HT1080 (cell line): ENCODE measurements at regions not wholly inside any gene's neighbourhood (a gene's known extent, or its start where the extent isn't known, plus 50 kb on each side); places are given as distances from the start of the nearest gene placed in this dataset.
"Not testable (repeated sequence)": the region's sequence is repeated elsewhere in the genome, so short reads cannot be mapped to it uniquely, and the experiment has no call there.

Experiments
- DNase-seq: peaks from one replicate; pipeline ENCODE4 v3.0.0-alpha.2; 2015; ENCODE audit warnings: low read depth

GRCh38 chr3:59506191-59506590 lies 456.4 kb upstream of the CFAP20DC start:
- DNase-seq = no peak

GRCh38 chr3:59503441-59503840 lies 453.6 kb upstream of the CFAP20DC start:
- no peak for DNase-seq

- DNase-seq = peak; percentile 82
These were observed 453.0 kb upstream of the CFAP20DC start for GRCh38 chr3:59502806-59503205.

- no peak for DNase-seq
These were observed 450.1 kb upstream of the CFAP20DC start for GRCh38 chr3:59499954-59500353.

- no peak for DNase-seq
These were observed 449.2 kb upstream of the CFAP20DC start for GRCh38 chr3:59499000-59499399.

GRCh38 chr3:59496250-59496649 lies 446.4 kb upstream of the CFAP20DC start:
- DNase-seq = no peak

- not testable (repeated sequence) for DNase-seq
These were observed 445.1 kb upstream of the CFAP20DC start for GRCh38 chr3:59494969-59495368.

GRCh38 chr3:59486520-59486919 lies 436.7 kb upstream of the CFAP20DC start:
- DNase-seq = no peak

- DNase-seq = no peak
These were observed 433.4 kb upstream of the CFAP20DC start for GRCh38 chr3:59483191-59483590.

GRCh38 chr3:59482684-59483083 lies 432.9 kb upstream of the CFAP20DC start:
- DNase-seq = no peak

- DNase-seq = no peak
These were observed 432.1 kb upstream of the CFAP20DC start for GRCh38 chr3:59481776-59482400.

GRCh38 chr3:59480486-59480995 lies 430.7 kb upstream of the CFAP20DC start:
- peak; percentile 82 for DNase-seq

- DNase-seq = no peak
These were observed 423.8 kb upstream of the CFAP20DC start for GRCh38 chr3:59473636-59474035.

- no peak for DNase-seq
These were observed 422.7 kb upstream of the CFAP20DC start for GRCh38 chr3:59472541-59472940.

- peak; percentile 54 for DNase-seq
These were observed 420.3 kb upstream of the CFAP20DC start for GRCh38 chr3:59469948-59470723.

- no peak for DNase-seq
These were observed 417.7 kb upstream of the CFAP20DC start for GRCh38 chr3:59467476-59467875.

- no peak for DNase-seq
These were observed 414.4 kb upstream of the CFAP20DC start for GRCh38 chr3:59464187-59464586.

GRCh38 chr3:59463253-59463652 lies 413.4 kb upstream of the CFAP20DC start:
- no peak for DNase-seq

- no peak for DNase-seq
These were observed 410.2 kb upstream of the CFAP20DC start for GRCh38 chr3:59460068-59460467.

- DNase-seq = no peak
These were observed 407.1 kb upstream of the CFAP20DC start for GRCh38 chr3:59456852-59457485.

- DNase-seq = no peak
These were observed 402.2 kb upstream of the CFAP20DC start for GRCh38 chr3:59451800-59452746.
